ENCODE measurements at regions not wholly inside any gene's neighbourhood (a gene's known extent, or its start where the extent isn't known, plus 50 kb on each side); places are given as distances from the start of the nearest gene placed in this dataset.

GRCh38 chr2:4959219-4959618 lies 733.0 kb upstream of the SOX11 start:
- DNase-seq (ENCODE audit: low read depth in 2 of 2), result no peak
- H3K4me3 ChIP-seq (replicated peaks in 1 of 2; ENCODE audit: low read depth in 2 of 2, low read length in 2 of 2), result no peak overlapping the region
- TF ChIP-seq, protein P1, sequence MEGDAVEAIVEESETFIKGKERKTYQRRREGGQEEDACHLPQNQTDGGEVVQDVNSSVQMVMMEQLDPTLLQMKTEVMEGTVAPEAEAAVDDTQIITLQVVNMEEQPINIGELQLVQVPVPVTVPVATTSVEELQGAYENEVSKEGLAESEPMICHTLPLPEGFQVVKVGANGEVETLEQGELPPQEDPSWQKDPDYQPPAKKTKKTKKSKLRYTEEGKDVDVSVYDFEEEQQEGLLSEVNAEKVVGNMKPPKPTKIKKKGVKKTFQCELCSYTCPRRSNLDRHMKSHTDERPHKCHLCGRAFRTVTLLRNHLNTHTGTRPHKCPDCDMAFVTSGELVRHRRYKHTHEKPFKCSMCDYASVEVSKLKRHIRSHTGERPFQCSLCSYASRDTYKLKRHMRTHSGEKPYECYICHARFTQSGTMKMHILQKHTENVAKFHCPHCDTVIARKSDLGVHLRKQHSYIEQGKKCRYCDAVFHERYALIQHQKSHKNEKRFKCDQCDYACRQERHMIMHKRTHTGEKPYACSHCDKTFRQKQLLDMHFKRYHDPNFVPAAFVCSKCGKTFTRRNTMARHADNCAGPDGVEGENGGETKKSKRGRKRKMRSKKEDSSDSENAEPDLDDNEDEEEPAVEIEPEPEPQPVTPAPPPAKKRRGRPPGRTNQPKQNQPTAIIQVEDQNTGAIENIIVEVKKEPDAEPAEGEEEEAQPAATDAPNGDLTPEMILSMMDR (IDR thresholded peaks at IDR 0.05; ENCODE audit: low read depth, low read length), result no peak

- no peak for DNase-seq (ENCODE audit: low read depth in 2 of 2)
- no peak overlapping the region for H3K4me3 ChIP-seq (replicated peaks in 1 of 2; ENCODE audit: low read depth in 2 of 2, low read length in 2 of 2)
- TF ChIP-seq, protein P1 (IDR thresholded peaks at IDR 0.05; ENCODE audit: low read depth, low read length), result no peak
These were observed 729.8 kb upstream of the SOX11 start for GRCh38 chr2:4962419-4962818.

- TF ChIP-seq, protein P1 (IDR thresholded peaks at IDR 0.05; ENCODE audit: low read depth, low read length), result no peak
- DNase-seq (ENCODE audit: low read depth in 2 of 2), result no peak
- no peak overlapping the region for H3K4me3 ChIP-seq (replicated peaks in 1 of 2; ENCODE audit: low read depth in 2 of 2, low read length in 2 of 2)
These were observed 729.1 kb upstream of the SOX11 start for GRCh38 chr2:4963106-4963505.

GRCh38 chr2:4964001-4964540 lies 728.1 kb upstream of the SOX11 start:
- TF ChIP-seq, protein P1 (IDR thresholded peaks at IDR 0.05; ENCODE audit: low read depth, low read length), result no peak
- DNase-seq (ENCODE audit: low read depth in 2 of 2), result no peak
- no peak overlapping the region for H3K4me3 ChIP-seq (replicated peaks in 1 of 2; ENCODE audit: low read depth in 2 of 2, low read length in 2 of 2)

DNA sequence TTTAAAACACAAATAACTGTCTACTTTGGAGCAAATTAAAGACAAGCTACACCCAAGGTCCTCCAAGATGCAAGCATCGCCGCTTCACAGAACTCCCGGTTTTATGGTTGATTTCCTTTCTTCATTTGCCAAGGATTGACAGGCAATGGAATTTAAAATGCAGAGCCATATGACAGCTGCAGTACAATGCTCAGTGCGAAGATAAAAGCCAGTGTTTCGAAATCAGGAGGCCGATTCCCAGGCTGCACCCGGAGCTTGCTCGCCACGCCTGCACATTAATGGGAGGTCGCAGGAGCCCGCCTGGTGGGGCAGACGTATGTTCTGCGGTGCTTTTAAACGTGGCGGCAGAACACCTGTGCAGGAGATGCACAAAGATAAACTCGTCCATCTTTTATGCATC lies 727.6 kb upstream of the SOX11 start:
- DNase-seq (ENCODE audit: low read depth in 2 of 2), result no peak

DNA sequence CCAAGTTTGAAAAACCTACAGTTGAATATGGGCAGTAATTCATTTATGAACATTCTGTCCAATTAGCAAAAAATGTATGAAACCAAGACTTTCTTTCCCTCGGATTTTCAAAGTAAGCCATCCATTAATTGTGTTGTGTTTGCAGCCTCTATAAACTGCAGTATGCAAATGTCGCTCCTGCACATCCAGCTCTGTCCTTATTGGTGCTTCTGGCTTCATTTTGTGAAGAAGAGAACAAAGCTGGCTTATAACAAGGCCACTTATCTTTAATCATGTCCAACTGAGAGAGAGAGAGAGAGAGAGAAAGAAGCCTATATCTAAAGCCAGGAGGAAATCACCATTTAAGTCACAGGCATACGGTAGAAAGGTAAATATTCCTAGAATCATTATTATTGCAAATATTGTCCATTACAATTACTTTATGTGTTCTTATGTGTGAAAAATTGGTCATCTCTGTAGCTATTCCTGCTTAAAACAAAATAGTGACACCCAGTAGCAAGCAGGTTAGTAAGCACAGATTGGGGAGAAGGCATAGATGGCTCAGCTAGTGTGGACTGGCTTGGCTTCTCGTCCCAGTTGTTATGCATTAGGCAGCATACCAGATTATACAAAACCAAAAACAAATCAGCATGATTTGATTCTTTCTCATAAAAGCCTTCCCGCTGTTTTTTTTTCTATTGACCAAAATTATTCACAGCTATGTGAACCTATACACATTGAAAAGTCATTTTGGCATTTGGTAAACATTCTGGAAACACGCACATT lies 726.4 kb upstream of the SOX11 start:
- TF ChIP-seq, protein P1 (IDR thresholded peaks at IDR 0.05; ENCODE audit: low read depth, low read length), result no peak
- no peak overlapping the region for H3K4me3 ChIP-seq (replicated peaks in 1 of 2; ENCODE audit: low read depth in 2 of 2, low read length in 2 of 2)
- no peak for DNase-seq (ENCODE audit: low read depth in 2 of 2)

More for the DNA sequence above, 727.6 kb upstream of the SOX11 start:
- TF ChIP-seq, protein P1 (IDR thresholded peaks at IDR 0.05; ENCODE audit: low read depth, low read length), result no peak
- no peak overlapping the region for H3K4me3 ChIP-seq (replicated peaks in 1 of 2; ENCODE audit: low read depth in 2 of 2, low read length in 2 of 2)

All from cardiac fibroblast (primary cell).